ENCODE measurements at regions not wholly inside any gene's neighbourhood (a gene's known extent, or its start where the extent isn't known, plus 50 kb on each side); places are given as distances from the start of the nearest gene placed in this dataset.

- H3K27ac ChIP-seq, result no peak overlapping the region
- no peak for TF ChIP-seq CTCF (IDR thresholded peaks at IDR 0.05)
- no peak overlapping the region for H3K4me3 ChIP-seq
- 38 to 42% (median 40%) methylated on average over 6 of the region's 6 CpGs for WGBS, 5 donors
- H3K27me3 ChIP-seq, result no peaks in the 10 kb centered on the region
- peak in 1 of 2 donors; percentile 78 for DNase-seq
- H3K9me3 ChIP-seq, result no peaks in the 10 kb centered on the region
- H3K4me1 ChIP-seq, result no peaks in the 10 kb centered on the region
- intact Hi-C loops (cut with DNase I; ENCODE audit: low total_unique reads), result no loop called here
- H3K36me3 ChIP-seq, result no peaks in the 10 kb centered on the region
Observed at GRCh38 chr3:5787861-5788488, 600.5 kb downstream of the EDEM1 start.

DNA sequence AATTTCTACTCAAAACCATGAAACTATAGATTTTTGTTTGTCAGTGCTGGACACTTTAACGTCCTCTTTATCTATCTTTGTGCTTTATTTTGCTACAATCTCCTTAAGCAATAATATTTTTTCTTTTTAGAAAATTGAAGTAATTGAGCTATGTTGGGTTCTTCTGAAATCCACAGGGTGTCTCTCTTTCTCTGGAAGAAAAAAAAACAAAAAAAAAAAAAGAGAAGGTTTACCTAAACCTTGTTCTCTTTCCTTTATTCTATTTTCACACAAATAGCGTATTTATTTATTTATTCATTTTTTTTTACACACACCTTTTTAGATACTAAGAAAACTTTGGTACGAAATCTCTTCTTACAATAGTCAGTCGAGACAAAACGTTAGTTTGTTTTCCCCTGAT lies 601.0 kb downstream of the EDEM1 start:
- Histone ChIP-seq H3K4me3 (no peak overlapping the region), H3K27me3 (no peaks in the 10 kb centered on the region), H3K36me3 (no peaks in the 10 kb centered on the region), H3K27ac (no peak overlapping the region), H3K9me3 (no peaks in the 10 kb centered on the region), H3K4me1 (no peaks in the 10 kb centered on the region)
- intact Hi-C loops (cut with DNase I; ENCODE audit: low total_unique reads), result no loop called here
- no peak for DNase-seq
- 50 to 60% (median 59%) methylated on average over 5 of the region's 5 CpGs for WGBS, 5 donors
- TF ChIP-seq EP300 (IDR thresholded peaks at IDR 0.05), result no peak
- TF ChIP-seq POLR2AphosphoS5 (IDR thresholded peaks at IDR 0.05), result no peak

GRCh38 chr3:5791558-5791957 lies 604.1 kb downstream of the EDEM1 start:
- no peak overlapping the region for H3K4me3 ChIP-seq
- no peak for DNase-seq
- TF ChIP-seq POLR2AphosphoS5 (IDR thresholded peaks at IDR 0.05) (no peak), EP300 (IDR thresholded peaks at IDR 0.05) (no peak), POLR2A (IDR thresholded peaks at IDR 0.05) (no peak), CTCF (IDR thresholded peaks at IDR 0.05) (no peak)
- no peak overlapping the region for H3K27ac ChIP-seq
- no peaks in the 10 kb centered on the region for H3K9me3 ChIP-seq
- WGBS, 5 donors, result 64 to 78% (median 71%) methylated on average over 1 of the region's 1 CpG
- H3K36me3 ChIP-seq, result no peaks in the 10 kb centered on the region
- intact Hi-C loops (cut with DNase I; ENCODE audit: low total_unique reads), result no loop called here
- no peaks in the 10 kb centered on the region for H3K27me3 ChIP-seq
- no peaks in the 10 kb centered on the region for H3K4me1 ChIP-seq

DNA sequence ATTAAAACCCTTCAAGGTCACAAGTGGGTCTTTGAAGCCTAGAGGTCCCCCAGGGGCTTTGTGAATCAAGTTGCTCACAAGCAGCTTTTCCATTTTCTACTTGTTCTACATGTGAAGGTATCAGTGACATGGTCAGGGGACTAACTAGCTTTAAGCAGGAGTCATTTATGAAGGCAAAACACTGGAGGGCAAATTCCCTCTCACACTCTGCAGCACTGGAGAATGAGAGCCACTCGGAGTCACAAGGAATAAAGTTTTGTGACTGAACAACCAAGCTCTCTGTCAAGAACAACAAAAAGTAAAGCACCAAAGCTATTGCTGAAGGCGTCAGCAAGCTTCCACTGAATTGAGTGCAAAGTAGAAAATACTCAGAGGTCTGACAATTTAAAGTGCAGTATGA lies 609.0 kb downstream of the EDEM1 start:
- 64 to 70% (median 69%) methylated on average over 2 of the region's 2 CpGs for WGBS, 5 donors
- Histone ChIP-seq H3K27ac (no peak overlapping the region), H3K9me3 (no peaks in the 10 kb centered on the region), H3K4me1 (no peaks in the 10 kb centered on the region), H3K36me3 (no peaks in the 10 kb centered on the region), H3K4me3 (no peak overlapping the region), H3K27me3 (no peaks in the 10 kb centered on the region)
- TF ChIP-seq EP300 (IDR thresholded peaks at IDR 0.05) (no peak), CTCF (IDR thresholded peaks at IDR 0.05) (no peak), POLR2AphosphoS5 (IDR thresholded peaks at IDR 0.05) (no peak), POLR2A (IDR thresholded peaks at IDR 0.05) (no peak)
- intact Hi-C loops (cut with DNase I; ENCODE audit: low total_unique reads), result no loop called here
- DNase-seq, result no peak

DNA sequence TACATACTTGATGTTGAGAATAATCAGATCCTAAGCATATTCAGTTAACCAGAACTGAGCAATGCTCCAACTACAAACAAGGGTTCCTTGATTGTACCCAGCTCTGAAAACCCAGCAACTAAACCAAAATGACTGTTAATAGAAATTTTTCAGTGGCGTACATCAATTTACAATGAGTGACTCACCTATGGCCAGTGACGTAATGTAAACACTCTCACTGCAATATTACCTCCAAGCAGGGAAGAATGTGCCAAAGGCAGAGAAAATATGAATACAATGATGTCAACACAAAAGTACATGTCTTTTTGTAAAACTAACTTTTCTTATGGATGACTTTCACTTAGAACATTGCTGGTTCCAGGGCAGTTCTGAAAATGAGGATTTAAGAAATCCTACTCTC lies 611.3 kb downstream of the EDEM1 start:
- Histone ChIP-seq H3K9me3 (no peaks in the 10 kb centered on the region), H3K4me3 (no peak overlapping the region), H3K36me3 (no peaks in the 10 kb centered on the region), H3K4me1 (no peaks in the 10 kb centered on the region), H3K27me3 (no peaks in the 10 kb centered on the region), H3K27ac (no peak overlapping the region)
- DNase-seq, result no peak
- TF ChIP-seq CTCF (IDR thresholded peaks at IDR 0.05) (no peak), EP300 (IDR thresholded peaks at IDR 0.05) (no peak), POLR2AphosphoS5 (IDR thresholded peaks at IDR 0.05) (no peak), POLR2A (IDR thresholded peaks at IDR 0.05) (no peak)
- WGBS, 5 donors, result 48 to 63% (median 52%) methylated on average over 2 of the region's 2 CpGs
- intact Hi-C loops (cut with DNase I; ENCODE audit: low total_unique reads), result no loop called here

Measured in stomach (tissue), 8 donors.